SK-N-SH (cell line): ENCODE measurements at regions not wholly inside any gene's neighbourhood (a gene's known extent, or its start where the extent isn't known, plus 50 kb on each side); places are given as distances from the start of the nearest gene placed in this dataset.

ENCODE experiments used
- CTCF ChIA-PET: fragments of 300-600, 350-600 bp; formaldehyde crosslinking; extraction: SDS; loops from one replicate; lab custom pipeline; 2021; lab: Yijun Ruan, JAX
- POLR2A ChIA-PET: fragments of 350-600 bp; sonication (Branson Sonifier 250); formaldehyde crosslinking; extraction: SDS; loops from one replicate; lab custom pipeline; 2020; ENCODE audit warnings: antibody characterized with exemption, inconsistent platforms; lab: Yijun Ruan, JAX
- DNase-seq: peaks from one replicate; pipeline ENCODE4 v3.0.0; 2012
- H2AFZ ChIP-seq: fragments of 200-600 bp; sonication (generic); 2 replicates; pipeline ENCODE4 v1.8.1; 2016; ENCODE audit warnings: antibody characterized with exemption, mild to moderate bottlenecking, low read depth
- H3F3A ChIP-seq: fragments of 200-600 bp; sonication (generic); replicated peaks from 2 replicates; pipeline ENCODE3; 2016; ENCODE audit warnings: antibody characterized with exemption, mild to moderate bottlenecking; ENCODE audit not compliant: insufficient read depth
- H3K27ac ChIP-seq, 2 experiments: fragments of 200-500 bp in 1 of 2; fragments of 200-600 bp in 1 of 2; sonication (Bioruptor generic) in 1 of 2; sonication (generic), shearing (Covaris generic) in 1 of 2; 2 replicates each; pipeline versions ENCODE4 v1.5.1 to v1.6.1; 2014 to 2016; ENCODE audit warnings: low read depth in 2 of 2, inconsistent platforms in 1 of 2, low read length in 1 of 2, mild to moderate bottlenecking in 1 of 2, mixed read lengths in 1 of 2
- H3K27me3 ChIP-seq: fragments of 200-600 bp; sonication (generic), shearing (Covaris generic); 2 replicates; pipeline ENCODE4 v1.6.1; 2016; ENCODE audit warnings: mixed run types; ENCODE audit not compliant: insufficient read depth
- H3K36me3 ChIP-seq, 2 experiments: fragments of 200-500 bp in 1 of 2; fragments of 200-600 bp in 1 of 2; sonication (Bioruptor generic) in 1 of 2; sonication (generic) in 1 of 2; replicated peaks in 1 of 2; 2 replicates each; pipeline versions ENCODE3 to v1.5.1; 2014 to 2016; ENCODE audit warnings: low read length in 1 of 2, mild to moderate bottlenecking in 1 of 2; ENCODE audit not compliant: insufficient read depth in 2 of 2, control insufficient read depth in 1 of 2
- H3K4me1 ChIP-seq, 2 experiments: fragments of 200-500 bp in 1 of 2; fragments of 200-600 bp in 1 of 2; sonication (Bioruptor generic) in 1 of 2; sonication (generic), shearing (Covaris generic) in 1 of 2; 2 replicates each; pipeline versions ENCODE4 v1.5.1 to v1.6.1; 2014 to 2016; ENCODE audit warnings: low read depth in 1 of 2, low read length in 1 of 2, mixed run types in 1 of 2; ENCODE audit not compliant: insufficient read depth in 2 of 2, control insufficient read depth in 1 of 2
- H3K4me2 ChIP-seq: fragments of 200-600 bp; sonication (generic), shearing (Covaris generic); 2 replicates; pipeline ENCODE4 v1.6.1; 2017; ENCODE audit warnings: mixed run types
- H3K4me3 ChIP-seq, 2 experiments: fragments of 200-500 bp in 1 of 2; fragments of 200-600 bp in 1 of 2; sonication (Bioruptor generic) in 1 of 2; sonication (generic), shearing (Covaris generic) in 1 of 2; 2 replicates each; pipeline versions ENCODE4 v1.5.1 to v1.8.1; 2014 to 2016; ENCODE audit warnings: low read depth in 2 of 2, inconsistent platforms in 1 of 2, low read length in 1 of 2, mild to moderate bottlenecking in 1 of 2, mixed read lengths in 1 of 2, moderate library complexity in 1 of 2
- H3K79me2 ChIP-seq: fragments of 200-600 bp; sonication (generic); 2 replicates; pipeline ENCODE4 v1.8.1; 2017; ENCODE audit warnings: mild to moderate bottlenecking; ENCODE audit not compliant: insufficient read depth
- H3K9ac ChIP-seq: fragments of 200-600 bp; sonication (generic); 2 replicates; pipeline ENCODE4 v1.6.1; 2017; ENCODE audit warnings: mixed run types
- H3K9me2 ChIP-seq: fragments of 200-600 bp; sonication (generic); 2 replicates; pipeline ENCODE4 v1.6.1; 2017; ENCODE audit warnings: mixed run types
- H3K9me3 ChIP-seq: fragments of 200-600 bp; sonication (generic); 2 replicates; pipeline ENCODE4 v1.6.1; 2017; ENCODE audit warnings: mixed run types, mild to moderate bottlenecking, moderate library complexity
- H4K20me1 ChIP-seq: fragments of 200-600 bp; sonication (generic); 2 replicates; pipeline ENCODE4 v1.6.1; 2017; ENCODE audit warnings: mild to moderate bottlenecking, mixed run types; ENCODE audit not compliant: insufficient read depth
- CHD2 ChIP-seq: fragments of 150-350 bp; IDR thresholded peaks from 2 replicates; pipeline ENCODE4 v1.6.1; 2018; ENCODE audit warnings: low read length; ENCODE audit not compliant: partially characterized antibody
- ELF1 ChIP-seq: IDR thresholded peaks from 2 replicates; pipeline ENCODE4 v1.4.0; 2012
- EP300 ChIP-seq, 2 experiments: IDR thresholded peaks; 2 replicates each; pipeline versions ENCODE4 v1.4.0 to v1.6.1; 2012; ENCODE audit warnings: borderline replicate concordance in 1 of 2, low read depth in 1 of 2, low read length in 1 of 2
- EZH2phosphoT487 ChIP-seq: fragments of 200-600 bp; sonication (generic); IDR thresholded peaks from 2 replicates; pipeline ENCODE4 v1.6.1; 2017; ENCODE audit warnings: low read depth, mixed run types, mild to moderate bottlenecking, antibody characterized with exemption, moderate library complexity, borderline replicate concordance
- FOSL2 ChIP-seq: IDR thresholded peaks from 2 replicates; pipeline ENCODE4 v1.4.0; 2012; ENCODE audit warnings: low read depth, mild to moderate bottlenecking, moderate library complexity, borderline replicate concordance
- FOXJ3 ChIP-seq: sonication (generic); formaldehyde crosslinking; IDR thresholded peaks from 2 replicates; pipeline ENCODE4 v1.5.1; 2020; ENCODE audit warnings: mild to moderate bottlenecking, missing genetic modification reagents
- FOXM1 ChIP-seq: IDR thresholded peaks from 2 replicates; pipeline ENCODE4 v1.4.0; 2012; ENCODE audit warnings: low read depth, mild to moderate bottlenecking
- GABPA ChIP-seq: IDR thresholded peaks from 2 replicates; pipeline ENCODE4 v1.4.0; 2012; ENCODE audit warnings: low read depth, mild to moderate bottlenecking
- GATA2 ChIP-seq: sonication (generic); formaldehyde crosslinking; IDR thresholded peaks from 2 replicates; pipeline ENCODE4 v1.5.0; 2020; ENCODE audit warnings: mild to moderate bottlenecking, missing genetic modification reagents
- POLR2AphosphoS5 ChIP-seq: IDR thresholded peaks from 2 replicates; pipeline ENCODE4 v1.6.1; 2012; ENCODE audit warnings: low read depth, low read length
- RCOR1 ChIP-seq: fragments of 150-350 bp; IDR thresholded peaks from 2 replicates; pipeline ENCODE4 v1.6.1; 2017; ENCODE audit warnings: antibody characterized with exemption, low read length
- RFX5 ChIP-seq: IDR thresholded peaks from 2 replicates; pipeline ENCODE4 v1.6.1; 2012; ENCODE audit warnings: mild to moderate bottlenecking, improper control_type of control experiment, low read length
- RXRA ChIP-seq: IDR thresholded peaks from 2 replicates; pipeline ENCODE4 v1.4.0; 2012; ENCODE audit warnings: low read depth, mild to moderate bottlenecking, borderline replicate concordance
- SIN3A ChIP-seq: IDR thresholded peaks from 2 replicates; pipeline ENCODE4 v1.6.1; 2012; ENCODE audit warnings: low read depth, mild to moderate bottlenecking, low read length, moderate library complexity, borderline replicate concordance
- TAF1 ChIP-seq: IDR thresholded peaks from 2 replicates; pipeline ENCODE4 v1.6.1; 2012; ENCODE audit warnings: low read depth, mild to moderate bottlenecking, low read length, moderate library complexity, borderline replicate concordance
- TEAD4 ChIP-seq: IDR thresholded peaks from 2 replicates; pipeline ENCODE4 v1.4.0; 2012; ENCODE audit warnings: mild to moderate bottlenecking, borderline replicate concordance; ENCODE audit not compliant: insufficient read depth
- WGBS: methylation state at CpG from one replicate; pipeline ENCODE4 v1.1.6; 2017; ENCODE audit warnings: low lambda C conversion rate; 5-methylcytosine and 5-hydroxymethylcytosine counted together
- TF ChIP-seq, protein P1 (sequence below): IDR thresholded peaks from 2 replicates; pipeline ENCODE4 v1.4.0; 2012; ENCODE audit warnings: low read depth, borderline replicate concordance
- TF ChIP-seq, protein P2 (sequence below): IDR thresholded peaks from 2 replicates; pipeline ENCODE4; 2012
- TF ChIP-seq, protein P3 (sequence below): IDR thresholded peaks from 2 replicates; pipeline ENCODE4 v1.4.0; 2012; ENCODE audit warnings: low read depth
- TF ChIP-seq, protein P4 (sequence below): fragments of 150-350 bp; IDR thresholded peaks from 2 replicates; pipeline ENCODE4 v1.6.1; 2016; ENCODE audit warnings: mild to moderate bottlenecking, low read depth, low read length

DNA sequence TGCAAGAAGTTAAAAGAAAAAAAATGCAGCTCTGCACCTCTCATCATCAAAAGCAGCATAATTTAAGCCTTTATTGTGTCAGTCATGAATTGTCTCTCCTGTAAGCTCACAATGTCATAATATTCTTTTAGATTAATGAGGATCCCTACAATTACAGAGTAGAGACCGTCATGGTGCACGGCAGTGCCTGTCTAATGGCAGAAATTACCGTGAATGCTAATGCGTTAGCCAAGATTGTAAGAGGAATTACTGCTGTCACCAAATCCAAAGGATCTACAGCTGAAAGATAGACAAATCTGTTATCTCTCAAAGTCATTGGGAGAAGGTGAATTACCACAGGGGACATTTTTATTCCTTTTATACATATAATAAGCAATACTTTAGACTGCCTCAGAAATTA, 631.6 kb upstream of the NRSN1 start:
- no peaks in the 10 kb centered on the region for H3K9me3 ChIP-seq
- ChIA-PET POLR2A (no interaction called here), CTCF (interaction anchor here (1.1 kb wide), 1 partner anchor 16 kb away, joined by 3 read pairs; no protein-coding TSS in a partner anchor)
- no peaks in the 10 kb centered on the region for H3K9me2 ChIP-seq
- TF ChIP-seq RXRA (no peak), GABPA (no peak), FOSL2 (no peak), FOXM1 (no peak)
- TF ChIP-seq, protein P1, sequence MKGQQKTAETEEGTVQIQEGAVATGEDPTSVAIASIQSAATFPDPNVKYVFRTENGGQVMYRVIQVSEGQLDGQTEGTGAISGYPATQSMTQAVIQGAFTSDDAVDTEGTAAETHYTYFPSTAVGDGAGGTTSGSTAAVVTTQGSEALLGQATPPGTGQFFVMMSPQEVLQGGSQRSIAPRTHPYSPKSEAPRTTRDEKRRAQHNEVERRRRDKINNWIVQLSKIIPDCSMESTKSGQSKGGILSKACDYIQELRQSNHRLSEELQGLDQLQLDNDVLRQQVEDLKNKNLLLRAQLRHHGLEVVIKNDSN, result no peak
- no peaks in the 10 kb centered on the region for H3K36me3 ChIP-seq
- H3K27me3 ChIP-seq, result no peaks in the 10 kb centered on the region
- H2AFZ ChIP-seq, result no peak overlapping the region
- H3K9ac ChIP-seq, result no peak overlapping the region
- 68% methylated on average over 4 of the region's 4 CpGs for WGBS
- no peaks in the 10 kb centered on the region for H4K20me1 ChIP-seq
- no peak overlapping the region for H3K4me3 ChIP-seq
- H3K4me1 ChIP-seq, result no peaks in the 10 kb centered on the region
- no peak overlapping the region for H3K4me2 ChIP-seq
- DNase-seq, result no peak
- no peak overlapping the region for H3K27ac ChIP-seq
- no peaks in the 10 kb centered on the region for H3K79me2 ChIP-seq
- H3F3A ChIP-seq, result no peaks in the 10 kb centered on the region

DNA sequence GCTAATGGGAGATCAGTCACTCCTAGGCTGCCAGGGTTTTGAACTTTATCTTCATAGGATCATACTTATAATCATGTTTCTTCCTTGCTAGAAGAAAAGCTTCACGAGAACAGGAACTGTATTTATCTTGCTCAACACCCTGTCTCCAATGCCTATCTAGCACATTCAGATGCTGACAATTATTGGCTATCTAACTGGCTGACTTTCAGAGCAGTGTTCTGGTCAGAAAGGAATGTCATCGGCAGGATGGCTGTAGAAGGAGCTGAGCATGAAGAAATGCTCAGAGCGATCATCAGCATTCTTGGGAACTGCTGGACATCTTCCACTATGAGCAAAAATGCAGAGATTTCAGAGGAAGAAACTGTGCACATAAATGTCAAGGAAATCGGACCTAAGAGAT, 628.0 kb upstream of the NRSN1 start:
- Histone ChIP-seq H2AFZ (no peak overlapping the region), H3K9ac (no peak overlapping the region), H3K9me2 (no peaks in the 10 kb centered on the region), H4K20me1 (no peaks in the 10 kb centered on the region), H3K9me3 (no peaks in the 10 kb centered on the region), H3F3A (no peaks in the 10 kb centered on the region), H3K36me3 (no peaks in the 10 kb centered on the region), H3K4me1 (no peaks in the 10 kb centered on the region), H3K27me3 (no peaks in the 10 kb centered on the region), H3K79me2 (no peaks in the 10 kb centered on the region), H3K27ac (no peak overlapping the region), H3K4me3 (no peak overlapping the region), H3K4me2 (no peak overlapping the region)
- POLR2A ChIA-PET, result no interaction called here
- no peak for TF ChIP-seq GABPA
- TF ChIP-seq, protein P2, sequence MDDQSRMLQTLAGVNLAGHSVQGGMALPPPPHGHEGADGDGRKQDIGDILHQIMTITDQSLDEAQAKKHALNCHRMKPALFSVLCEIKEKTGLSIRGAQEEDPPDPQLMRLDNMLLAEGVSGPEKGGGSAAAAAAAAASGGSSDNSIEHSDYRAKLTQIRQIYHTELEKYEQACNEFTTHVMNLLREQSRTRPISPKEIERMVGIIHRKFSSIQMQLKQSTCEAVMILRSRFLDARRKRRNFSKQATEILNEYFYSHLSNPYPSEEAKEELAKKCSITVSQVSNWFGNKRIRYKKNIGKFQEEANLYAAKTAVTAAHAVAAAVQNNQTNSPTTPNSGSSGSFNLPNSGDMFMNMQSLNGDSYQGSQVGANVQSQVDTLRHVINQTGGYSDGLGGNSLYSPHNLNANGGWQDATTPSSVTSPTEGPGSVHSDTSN, result no peak
- TF ChIP-seq, protein P3, sequence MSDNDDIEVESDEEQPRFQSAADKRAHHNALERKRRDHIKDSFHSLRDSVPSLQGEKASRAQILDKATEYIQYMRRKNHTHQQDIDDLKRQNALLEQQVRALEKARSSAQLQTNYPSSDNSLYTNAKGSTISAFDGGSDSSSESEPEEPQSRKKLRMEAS, result no peak
- no peak for TF ChIP-seq GATA2
- TF ChIP-seq ELF1, result no peak
- TF ChIP-seq TEAD4, result no peak
- no peak for TF ChIP-seq CHD2
- no peak for TF ChIP-seq EZH2phosphoT487
- no peak for TF ChIP-seq TAF1
- TF ChIP-seq, protein P4, sequence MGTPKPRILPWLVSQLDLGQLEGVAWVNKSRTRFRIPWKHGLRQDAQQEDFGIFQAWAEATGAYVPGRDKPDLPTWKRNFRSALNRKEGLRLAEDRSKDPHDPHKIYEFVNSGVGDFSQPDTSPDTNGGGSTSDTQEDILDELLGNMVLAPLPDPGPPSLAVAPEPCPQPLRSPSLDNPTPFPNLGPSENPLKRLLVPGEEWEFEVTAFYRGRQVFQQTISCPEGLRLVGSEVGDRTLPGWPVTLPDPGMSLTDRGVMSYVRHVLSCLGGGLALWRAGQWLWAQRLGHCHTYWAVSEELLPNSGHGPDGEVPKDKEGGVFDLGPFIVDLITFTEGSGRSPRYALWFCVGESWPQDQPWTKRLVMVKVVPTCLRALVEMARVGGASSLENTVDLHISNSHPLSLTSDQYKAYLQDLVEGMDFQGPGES, result no peak
- no peak for TF ChIP-seq RFX5
- TF ChIP-seq EP300 (IDR thresholded peaks at IDR 0.05; ENCODE audit: borderline replicate concordance in 1 of 2, low read depth in 1 of 2, low read length in 1 of 2), result no peak
- TF ChIP-seq RCOR1, result no peak
- no peak for TF ChIP-seq FOSL2
- TF ChIP-seq FOXJ3 (CRISPR knock-in tag), result no peak
- TF ChIP-seq POLR2AphosphoS5, result no peak
- no peak for TF ChIP-seq SIN3A
- TF ChIP-seq FOXM1, result no peak
- WGBS, result 38% methylated on average over 4 of the region's 4 CpGs
- CTCF ChIA-PET, result no interaction called here
- no peak for DNase-seq
